Superior temporal gyrus (tissue), 1 donor: ENCODE measurements at regions not wholly inside any gene's neighbourhood (a gene's known extent, or its start where the extent isn't known, plus 50 kb on each side); places are given as distances from the start of the nearest gene placed in this dataset.

Experiments
- DNase-seq: peaks from one replicate; pipeline ENCODE4 v3.0.0-alpha.2; 2016; ENCODE audit errors: extremely low spot score

DNA sequence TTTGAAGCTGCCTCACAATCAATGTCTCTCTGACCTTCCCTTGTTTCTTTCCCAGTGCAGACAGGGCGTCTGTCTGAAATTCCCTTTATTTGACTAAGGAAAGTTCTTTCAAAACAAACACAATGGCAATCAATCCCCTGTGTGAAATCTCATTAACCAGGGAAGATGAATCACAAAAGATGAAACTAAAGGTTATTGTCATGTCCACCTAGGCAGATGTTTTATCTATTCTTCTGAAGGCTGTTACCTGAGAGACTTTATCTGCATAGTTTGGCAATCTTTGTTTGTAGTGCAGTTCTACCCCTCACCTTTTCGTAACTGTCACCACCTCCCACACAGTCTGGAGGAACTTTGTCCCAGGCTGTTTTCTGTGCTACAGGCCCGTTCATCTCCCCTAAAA, 217.5 kb upstream of the RIOK2 start:
- DNase-seq: no peak

DNA sequence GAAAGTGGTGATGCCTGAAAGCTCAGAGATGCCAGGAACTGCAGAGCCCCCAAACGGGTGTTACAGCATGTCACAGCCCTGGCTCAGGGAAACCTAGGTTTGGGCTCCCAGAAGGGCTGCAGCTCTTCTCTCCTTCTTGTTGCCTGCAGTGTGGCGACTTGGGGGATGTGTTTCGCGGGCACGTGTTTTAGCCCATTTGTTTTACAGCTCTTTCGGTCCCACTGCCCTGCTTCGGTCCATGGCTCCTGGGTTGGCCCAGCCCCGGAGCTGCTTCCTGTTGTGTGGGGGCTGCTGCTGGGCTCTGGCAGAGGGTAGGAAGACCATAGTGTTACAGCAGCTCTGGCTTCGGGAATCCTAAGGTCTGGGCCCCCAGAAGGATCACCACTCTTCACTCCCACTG, 222.9 kb upstream of the RIOK2 start:
- no peak for DNase-seq

DNA sequence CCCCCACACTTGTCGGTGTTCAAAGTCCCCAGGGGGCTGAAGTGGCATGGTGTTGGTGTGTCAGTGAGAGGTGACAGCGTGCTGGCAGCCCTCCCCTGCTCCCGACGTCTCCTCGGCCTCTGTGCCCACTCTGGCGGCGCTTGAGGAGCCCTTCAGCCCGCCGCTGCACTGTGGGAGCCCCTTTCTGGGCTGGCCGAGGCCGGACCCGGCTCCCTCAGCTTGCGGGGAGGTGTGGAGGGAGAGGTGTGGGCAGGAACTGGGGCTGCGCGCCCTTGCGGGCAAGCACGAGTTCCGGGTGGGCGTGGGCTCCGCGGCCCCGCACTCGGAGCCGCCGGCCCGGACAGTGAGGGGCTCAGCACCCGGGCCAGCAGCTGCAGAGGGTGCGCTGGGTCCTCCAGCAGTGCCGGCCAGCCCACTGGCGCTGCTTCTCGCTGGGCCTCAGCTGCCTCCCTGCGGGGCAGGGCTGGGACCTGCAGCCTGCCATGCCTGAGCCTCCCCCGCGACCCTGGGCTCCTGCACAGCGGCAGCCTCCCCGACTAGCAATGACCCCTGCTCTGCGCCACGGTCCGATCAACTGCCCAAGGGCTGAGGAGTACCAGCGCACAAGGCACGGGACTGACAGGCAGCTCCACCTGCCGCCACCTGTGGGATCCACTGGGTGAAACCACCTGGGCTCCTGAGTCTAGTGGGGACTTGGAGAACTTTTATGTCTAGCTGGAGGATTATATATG, 224.1 kb upstream of the RIOK2 start:
- no peak for DNase-seq

DNA sequence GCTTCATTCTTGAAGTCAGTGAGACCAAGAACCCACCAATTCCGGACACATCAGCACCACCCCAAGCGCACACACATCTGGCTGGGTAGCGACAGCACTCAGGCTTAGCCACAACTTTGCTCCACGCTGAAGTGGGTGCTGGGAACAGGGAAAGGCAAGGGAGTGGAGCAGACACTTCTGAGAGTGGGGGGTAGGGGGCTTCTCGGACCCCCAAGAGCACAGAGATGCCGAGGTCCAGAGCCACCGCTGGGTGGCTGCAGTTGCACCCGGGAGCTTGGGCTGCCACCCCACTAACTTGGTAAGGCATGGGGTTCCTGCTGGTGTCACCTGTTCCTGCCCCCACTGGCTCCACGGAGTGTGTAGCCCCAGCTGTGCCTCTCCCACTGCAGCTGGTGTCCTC, 225.3 kb upstream of the RIOK2 start:
- no peak for DNase-seq

DNA sequence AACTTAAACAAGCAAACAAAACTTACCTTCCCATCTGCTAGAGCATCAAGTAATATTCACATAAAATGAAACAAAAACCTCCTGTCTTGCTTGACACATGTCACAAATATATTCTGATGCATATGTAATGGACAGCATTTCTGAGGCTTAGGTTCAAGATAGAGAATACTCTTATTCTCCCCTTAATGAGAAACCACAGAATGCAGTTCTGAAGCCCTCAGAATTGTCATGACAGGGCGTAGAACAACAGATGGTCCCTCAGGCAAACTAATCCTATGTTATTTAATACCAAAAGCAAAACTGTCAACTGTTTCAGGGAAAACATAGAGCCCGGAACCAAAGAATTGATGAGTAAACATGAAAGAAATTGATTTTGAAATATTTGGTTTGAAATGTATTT, 229.9 kb upstream of the RIOK2 start:
- DNase-seq: no peak

DNA sequence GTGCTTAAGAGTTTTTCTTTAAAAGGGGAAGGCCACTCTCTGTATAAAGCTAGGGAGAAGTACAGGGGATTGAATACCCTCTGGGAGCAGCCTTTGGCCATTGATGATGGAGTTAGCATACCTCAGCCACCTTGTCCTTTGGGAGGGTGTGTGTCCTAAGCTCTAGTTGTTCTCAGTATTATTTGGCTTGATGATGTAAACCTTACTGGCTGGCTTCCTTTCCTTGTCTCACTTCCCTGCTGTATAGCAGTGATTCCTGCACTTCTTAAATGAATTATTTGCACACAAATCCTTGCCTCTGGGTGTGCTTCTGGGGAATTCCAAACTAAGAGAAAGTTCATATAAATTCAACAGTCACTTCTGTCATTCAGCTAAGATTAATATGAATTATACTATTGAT, 234.9 kb upstream of the RIOK2 start:
- no peak for DNase-seq

DNA sequence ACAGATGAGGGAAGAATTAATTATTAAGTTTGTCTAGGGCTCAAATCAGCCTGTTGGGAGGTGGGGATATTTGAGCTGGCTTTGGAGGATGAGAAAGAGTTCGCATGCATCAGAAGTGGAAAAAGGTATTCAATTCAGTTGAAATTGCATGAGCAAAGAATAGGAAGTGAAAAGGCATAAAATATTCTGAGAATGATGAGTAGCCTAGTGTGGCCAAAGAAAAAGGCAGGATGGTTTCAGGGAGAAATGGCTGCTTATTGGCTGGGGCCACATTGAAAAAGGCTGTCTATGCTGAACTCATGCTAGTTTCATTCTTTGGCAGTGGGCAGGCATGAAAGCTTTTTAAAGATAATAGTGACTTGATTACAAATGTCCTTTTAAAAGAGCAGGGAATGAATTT, 235.4 kb upstream of the RIOK2 start:
- no peak for DNase-seq

DNA sequence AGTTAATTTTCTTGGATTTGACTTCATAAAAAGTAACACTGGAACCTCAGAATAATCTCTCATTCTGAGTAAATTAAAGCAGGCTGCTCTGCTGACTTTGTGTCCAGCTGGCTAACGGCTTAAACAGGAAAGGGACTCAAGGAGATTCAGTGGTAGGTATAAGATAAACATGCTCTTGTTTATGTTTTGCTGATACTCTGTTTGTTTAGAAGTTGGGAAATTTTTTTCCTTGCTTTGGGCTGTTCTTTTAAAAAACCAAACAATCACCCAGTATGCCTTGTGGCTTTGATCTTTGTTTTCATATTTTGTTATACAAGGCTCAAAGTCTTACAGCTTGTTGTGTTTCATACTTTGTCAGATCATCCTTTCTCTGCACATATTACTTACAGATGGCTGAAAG, 237.6 kb upstream of the RIOK2 start:
- DNase-seq: no peak

DNA sequence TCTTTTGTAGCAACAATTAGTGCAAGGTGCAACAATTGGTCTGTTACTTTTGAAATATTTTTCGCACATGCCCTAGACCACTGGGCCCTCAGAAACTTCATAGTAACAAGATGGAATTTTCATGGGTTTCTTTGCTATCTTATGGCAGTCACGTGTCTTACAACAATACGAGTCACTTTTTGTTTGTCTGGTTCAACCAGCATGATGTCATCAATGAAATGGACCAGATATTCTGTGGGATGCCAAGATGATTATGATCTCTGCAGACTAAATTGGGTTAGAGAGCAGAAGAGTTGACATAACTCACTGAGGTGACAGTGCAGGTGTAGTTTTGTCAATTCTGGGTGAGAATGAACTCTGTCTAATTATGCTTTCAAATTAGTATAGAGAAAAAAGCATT, 239.6 kb upstream of the RIOK2 start:
- no peak for DNase-seq

DNA sequence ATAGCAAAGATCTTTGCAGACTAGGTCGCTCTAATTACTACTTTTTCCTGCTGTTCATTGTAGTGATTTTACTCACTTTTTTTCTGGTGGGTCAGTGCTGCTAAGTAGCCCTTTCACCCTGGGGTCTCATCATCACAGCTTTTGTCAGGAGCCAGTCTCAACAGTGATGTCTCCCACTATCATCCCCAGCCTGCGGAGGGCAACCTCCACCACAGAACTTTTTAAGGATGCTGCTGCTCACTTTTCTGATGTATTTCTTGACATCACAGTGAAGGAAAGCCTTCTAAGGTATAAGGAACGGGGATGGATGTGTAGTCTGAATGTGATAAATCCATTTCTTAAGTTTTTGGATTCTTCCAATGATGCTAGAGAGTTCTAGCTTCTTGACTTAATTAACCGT, 242.5 kb upstream of the RIOK2 start:
- no peak for DNase-seq

DNA sequence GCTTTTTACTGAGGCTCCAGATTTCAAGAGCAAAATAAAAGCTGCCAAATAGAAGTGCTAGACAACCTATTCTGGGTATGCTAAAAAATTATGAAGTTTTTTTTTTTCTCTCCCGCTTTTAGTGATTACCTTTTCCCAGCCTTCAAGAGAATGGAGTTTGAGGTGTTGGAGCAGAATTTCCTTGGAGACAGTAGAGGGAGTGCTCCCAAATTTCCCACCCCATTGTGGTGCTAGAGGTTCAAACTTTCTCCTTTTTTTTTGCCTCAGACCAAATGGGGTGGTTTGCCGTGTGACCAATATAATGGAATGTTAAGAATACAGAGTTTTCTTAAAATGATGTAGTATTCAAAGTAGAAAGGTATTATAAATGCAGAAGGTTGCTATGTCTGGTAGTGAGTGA, 244.2 kb upstream of the RIOK2 start:
- no peak for DNase-seq

DNA sequence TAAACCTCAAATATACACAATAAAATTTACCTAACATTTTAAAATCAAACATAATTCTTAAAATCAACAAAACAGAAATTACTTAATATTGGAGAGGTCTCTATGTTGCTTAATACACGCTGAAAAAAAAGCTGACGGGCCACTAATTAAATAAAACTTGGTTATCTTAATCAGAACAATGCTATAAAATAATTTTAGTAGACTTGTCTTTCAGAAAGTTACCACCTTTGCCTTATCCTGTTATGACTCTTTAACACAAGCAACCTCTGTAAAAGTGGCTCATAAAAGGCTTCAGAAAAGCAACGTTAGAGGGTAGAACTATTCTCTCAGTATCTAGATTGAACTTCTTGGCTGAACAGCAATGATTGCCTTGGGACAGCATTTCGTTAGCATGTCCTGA, 251.0 kb upstream of the RIOK2 start:
- no peak for DNase-seq

DNA sequence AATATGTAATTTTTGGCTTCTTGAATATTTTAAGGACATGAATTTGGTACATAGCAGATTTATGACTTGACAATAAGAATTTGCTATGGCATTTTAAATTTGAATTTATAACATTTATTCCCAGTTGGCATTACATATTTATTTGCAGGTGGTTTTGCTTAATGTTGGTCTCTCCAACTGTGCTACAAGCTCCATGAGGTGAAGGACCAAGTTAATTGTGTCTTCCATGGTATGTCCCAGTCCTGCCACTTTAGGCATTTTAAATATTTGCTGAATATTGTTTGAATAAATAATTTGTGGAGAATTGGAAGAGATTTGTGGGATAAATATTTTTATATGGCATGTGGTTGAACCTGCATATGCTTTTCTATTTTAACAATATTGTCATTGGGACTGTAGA, 253.4 kb upstream of the RIOK2 start:
- no peak for DNase-seq

DNA sequence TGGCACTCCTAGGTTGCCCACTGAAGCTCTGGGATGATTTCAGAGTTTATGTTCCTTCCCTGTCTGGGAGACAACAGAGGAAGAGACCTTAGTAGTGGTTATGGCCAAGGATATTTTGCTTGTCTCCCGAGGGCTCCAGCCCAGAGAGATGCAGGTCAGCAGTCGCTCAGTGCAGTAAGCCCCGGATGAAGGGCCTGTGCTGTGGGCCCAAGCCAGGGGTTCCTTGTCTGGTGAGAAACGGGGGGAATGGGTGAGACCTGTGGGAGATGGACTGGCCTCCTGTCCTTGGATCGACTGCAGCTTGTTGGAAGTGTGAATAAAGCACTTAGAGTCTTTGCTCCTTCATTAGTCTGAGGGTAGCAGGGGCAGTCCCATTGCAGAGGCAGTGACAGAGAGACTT, 260.7 kb upstream of the RIOK2 start:
- no peak for DNase-seq

DNA sequence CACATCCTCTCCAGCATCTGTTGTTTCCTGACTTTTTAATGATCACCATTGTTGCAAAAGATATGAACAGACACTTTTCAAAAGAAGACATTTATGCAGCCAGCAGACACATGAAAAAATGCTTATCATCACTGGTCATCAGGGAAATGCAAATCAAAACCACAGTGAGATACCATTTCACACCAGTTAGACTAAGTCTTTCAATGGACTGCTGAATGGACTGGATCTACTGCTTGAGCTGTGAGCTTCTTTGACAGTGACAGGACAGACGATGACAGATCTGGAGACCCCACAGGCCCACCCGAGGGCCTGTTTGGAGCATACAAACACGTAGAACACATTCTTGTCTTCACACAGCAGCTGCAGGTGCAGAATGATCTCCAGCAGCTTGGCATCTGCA, 266.1 kb upstream of the RIOK2 start:
- no peak for DNase-seq

DNA sequence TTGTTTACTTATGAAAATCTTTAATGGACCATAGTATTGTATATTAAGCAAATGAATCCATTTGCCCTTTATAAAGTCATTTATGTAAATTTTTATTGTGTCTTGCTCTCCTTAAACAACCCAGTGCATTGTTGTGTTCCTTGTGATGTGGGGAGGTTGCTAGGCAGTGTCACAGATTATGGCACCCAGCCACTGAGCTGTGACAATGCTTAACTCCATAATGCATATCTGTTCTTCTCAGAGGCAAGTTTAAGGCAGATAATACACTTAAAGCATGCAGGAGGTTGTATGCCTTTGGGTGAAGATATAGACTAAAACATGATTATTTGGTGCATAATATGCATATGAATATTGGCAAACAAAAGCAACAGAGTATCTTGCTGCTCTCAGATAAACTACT, 269.6 kb upstream of the RIOK2 start:
- DNase-seq: peak; percentile 84

DNA sequence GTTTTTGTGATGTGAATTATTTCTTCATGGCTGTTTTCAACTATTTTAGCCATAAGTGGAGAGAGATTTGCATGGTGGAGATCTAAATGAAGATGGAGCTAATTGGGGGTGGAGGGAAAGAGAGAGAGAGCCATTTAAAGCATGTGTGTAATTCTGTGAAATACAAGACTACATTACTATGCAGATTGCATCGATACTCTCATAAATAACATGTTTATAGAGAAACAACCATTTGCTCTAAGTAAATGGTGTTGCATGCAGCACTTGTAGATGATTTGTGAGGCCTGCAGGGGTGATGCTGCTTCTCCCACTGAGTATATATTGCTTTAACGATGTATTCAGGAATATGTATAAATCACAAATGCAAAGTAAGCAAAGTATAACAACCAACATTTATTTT, 270.2 kb upstream of the RIOK2 start:
- peak; percentile 37 for DNase-seq

DNA sequence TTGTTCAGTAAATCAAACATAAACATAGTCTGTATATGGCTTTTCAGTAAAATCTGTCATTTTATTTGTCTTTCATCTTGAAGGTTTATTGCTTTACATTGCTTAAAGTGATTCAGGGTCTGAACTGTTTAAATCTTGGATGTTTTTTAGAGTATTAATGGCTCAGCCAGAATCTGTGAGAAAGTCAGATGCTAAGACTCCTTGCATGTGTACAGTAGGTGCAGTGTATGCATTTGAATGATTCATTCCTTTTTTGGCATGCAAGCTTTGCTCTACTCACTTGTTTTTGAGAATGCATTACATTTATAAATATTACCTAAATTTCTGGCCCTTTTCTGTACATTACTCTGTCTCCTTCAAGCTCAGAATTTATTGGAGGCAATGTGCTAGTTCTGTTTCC, 271.0 kb upstream of the RIOK2 start:
- DNase-seq: peak; percentile 20

DNA sequence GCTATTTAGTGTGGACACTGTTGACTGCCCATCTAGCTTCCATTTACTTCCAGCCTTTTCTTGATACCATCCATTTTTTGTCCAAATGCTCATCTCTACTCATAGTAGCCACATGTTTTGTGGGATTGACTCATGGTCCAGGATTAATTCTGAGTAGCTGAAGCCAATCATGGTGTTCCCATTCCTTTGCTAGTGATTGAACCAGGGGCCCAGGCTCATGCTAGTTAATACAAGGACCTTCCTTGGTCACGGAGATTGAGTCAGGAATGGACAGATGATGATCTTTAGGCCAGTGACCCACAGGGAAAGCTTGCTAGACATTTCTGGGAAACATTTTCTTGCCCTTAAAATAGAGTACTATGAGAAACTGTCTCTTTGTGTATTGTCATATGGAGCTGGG, 272.9 kb upstream of the RIOK2 start:
- no peak for DNase-seq

DNA sequence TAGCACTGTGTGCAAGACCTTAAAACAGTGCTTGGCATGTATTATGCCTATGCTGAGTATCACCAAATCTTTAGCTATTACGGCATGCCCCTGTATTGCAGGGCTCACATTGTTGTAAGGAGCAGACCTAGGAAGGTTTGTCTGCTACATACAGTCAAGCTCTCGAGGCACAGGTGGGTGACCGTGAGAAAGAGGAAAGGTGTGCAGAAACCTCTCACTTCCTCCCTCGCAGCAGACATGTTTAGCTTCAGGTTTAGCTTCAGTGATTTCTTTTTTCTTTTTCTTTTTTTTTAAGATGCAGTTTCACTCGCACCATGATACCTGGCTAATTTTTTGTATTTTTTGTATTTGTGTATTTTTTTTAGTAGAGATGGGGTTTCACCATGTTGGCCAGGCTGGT, 275.8 kb upstream of the RIOK2 start:
- DNase-seq: no peak

DNA sequence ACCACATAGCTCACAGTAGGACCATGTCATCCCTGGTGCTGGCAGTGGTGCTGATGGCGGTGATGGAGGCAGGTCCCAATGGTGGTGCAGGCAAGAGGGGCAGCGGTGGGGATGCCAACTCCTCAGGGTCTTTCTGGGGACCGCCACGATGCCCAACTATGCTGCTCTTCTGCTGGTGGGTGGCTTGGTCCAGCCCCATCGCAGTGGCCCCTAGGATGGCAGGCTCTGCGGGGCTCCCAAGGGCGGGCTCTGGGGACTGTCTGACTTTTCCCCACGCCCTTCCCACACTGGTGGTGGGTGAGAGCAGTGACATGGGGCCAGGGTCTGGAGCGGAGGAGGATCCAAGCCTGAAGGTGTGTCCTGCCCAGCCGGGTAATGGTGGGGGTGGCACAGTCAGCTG, 288.9 kb upstream of the RIOK2 start:
- DNase-seq: no peak

DNA sequence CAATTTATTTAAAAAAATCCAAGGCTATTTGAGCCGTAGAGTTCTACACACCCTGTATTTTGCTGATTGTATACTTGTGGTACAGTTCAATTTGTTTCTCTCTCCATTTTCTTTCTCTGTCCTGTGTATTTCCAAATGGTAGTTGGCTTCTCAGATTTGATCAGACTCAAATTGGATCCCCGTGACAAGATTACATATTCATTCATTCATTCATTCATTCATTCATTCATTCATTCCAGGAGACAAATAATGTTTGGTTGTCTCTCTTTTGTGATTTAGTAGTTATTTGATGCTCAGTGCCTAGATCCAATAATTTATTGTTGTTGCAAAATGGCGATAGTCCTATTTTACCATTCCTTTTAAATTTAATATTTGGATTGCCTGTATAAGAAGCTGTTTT, 292.8 kb upstream of the RIOK2 start:
- DNase-seq: no peak

DNA sequence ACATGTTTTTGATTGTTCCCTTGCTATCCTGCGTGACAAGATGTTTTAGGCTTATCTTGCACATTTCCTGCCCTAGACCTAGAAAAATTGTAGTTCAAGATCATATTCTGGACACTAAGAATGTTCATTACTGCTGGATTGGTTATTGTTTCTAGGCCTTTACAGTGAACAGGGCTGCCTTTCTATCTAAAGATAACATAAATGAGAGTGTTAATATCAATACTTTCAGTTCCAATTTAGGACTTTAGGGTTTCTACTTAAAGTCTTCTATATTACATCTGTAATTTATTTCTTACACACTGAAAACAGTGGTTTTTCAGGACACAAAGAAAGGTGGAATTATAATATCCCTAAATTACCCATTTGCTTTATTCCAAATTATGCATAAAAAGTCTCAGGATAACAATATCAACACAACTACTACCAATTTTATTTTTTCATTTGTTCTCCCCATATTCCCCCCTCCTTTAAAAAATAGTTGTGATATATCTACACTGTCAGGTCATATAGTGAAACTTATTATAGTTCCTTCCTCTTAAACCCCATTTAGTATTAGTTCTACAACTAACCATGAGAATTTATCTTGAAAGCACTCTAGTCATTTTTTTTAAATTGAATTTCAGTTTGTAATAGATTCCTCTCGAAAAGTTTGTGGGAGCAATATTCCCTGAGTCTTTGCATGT, 293.9 kb upstream of the RIOK2 start:
- DNase-seq: no peak

DNA sequence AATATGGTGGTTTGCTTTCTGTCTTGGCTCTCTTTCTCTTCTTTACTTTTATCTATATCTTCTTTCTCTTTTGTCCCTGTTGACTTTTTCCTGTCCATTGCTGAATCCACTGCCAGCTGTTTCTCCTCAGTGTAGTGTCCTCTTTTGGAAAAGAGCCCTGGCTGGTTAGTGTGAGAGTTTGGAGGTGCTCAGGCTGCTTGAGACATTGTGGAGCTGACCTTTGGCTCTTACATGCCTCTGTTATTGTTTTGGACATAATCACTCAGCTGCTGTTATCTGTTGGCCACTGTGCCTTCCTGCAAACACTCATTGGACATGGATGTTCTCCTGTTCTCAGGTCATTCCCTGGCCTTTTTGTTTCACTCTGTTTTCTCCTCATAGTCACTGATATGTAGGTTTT, 295.4 kb upstream of the RIOK2 start:
- DNase-seq: no peak
